Mesendoderm (in vitro differentiated cells): ENCODE measurements at regions not wholly inside any gene's neighbourhood (a gene's known extent, or its start where the extent isn't known, plus 50 kb on each side); places are given as distances from the start of the nearest gene placed in this dataset.
A peak's percentile ranks its signal among the peaks of the same experiment; 100 is the strongest.

Source experiments
- DNase-seq: peaks from one replicate; pipeline ENCODE4 v3.0.0; 2013
- H2AK5ac ChIP-seq: 2 replicates; pipeline ENCODE4 v1.6.1; 2013; ENCODE audit warnings: low read length, inconsistent platforms
- H2BK120ac ChIP-seq: 2 replicates; pipeline ENCODE4 v1.6.1; 2013; ENCODE audit warnings: low read depth, mild to moderate bottlenecking, low read length, moderate library complexity, mixed read lengths
- H2BK15ac ChIP-seq: replicated peaks from 2 replicates; pipeline ENCODE4 v1.6.1; 2013; ENCODE audit warnings: low read depth, mild to moderate bottlenecking, moderate library complexity
- H2BK5ac ChIP-seq: 2 replicates; pipeline ENCODE4 v1.6.1; 2013; ENCODE audit warnings: low read length, inconsistent platforms
- H3K18ac ChIP-seq: 2 replicates; pipeline ENCODE4 v1.6.1; 2013; ENCODE audit warnings: mild to moderate bottlenecking, low read length, mixed read lengths
- H3K23ac ChIP-seq: one replicate; pipeline ENCODE4 v1.6.1; 2013; ENCODE audit warnings: low read length
- H3K27ac ChIP-seq: 2 replicates; pipeline ENCODE4 v1.5.1; 2013; ENCODE audit warnings: low read depth, mild to moderate bottlenecking, inconsistent platforms, low read length, moderate library complexity
- H3K27me3 ChIP-seq: 2 replicates; pipeline ENCODE4 v1.6.1; 2013; ENCODE audit warnings: low read length, control low read depth, mild to moderate bottlenecking, inconsistent platforms; ENCODE audit not compliant: insufficient read depth, poor library complexity
- H3K36me3 ChIP-seq: 2 replicates; pipeline ENCODE4 v1.6.1; 2013; ENCODE audit warnings: low read length, inconsistent platforms; ENCODE audit not compliant: control insufficient read depth, insufficient read depth
- H3K4ac ChIP-seq: one replicate; pipeline ENCODE4 v1.6.1; 2013; ENCODE audit warnings: low read depth, mild to moderate bottlenecking, low read length, moderate library complexity
- H3K4me1 ChIP-seq: 2 replicates; pipeline ENCODE4 v1.6.1; 2013; ENCODE audit warnings: low read depth, low read length, inconsistent platforms; ENCODE audit not compliant: control insufficient read depth
- H3K4me2 ChIP-seq: 2 replicates; pipeline ENCODE4 v1.6.1; 2013; ENCODE audit warnings: low read length
- H3K4me3 ChIP-seq: 2 replicates; pipeline ENCODE4 v1.5.1; 2013; ENCODE audit warnings: mild to moderate bottlenecking, low read length
- H3K56ac ChIP-seq: one replicate; pipeline ENCODE4 v1.6.1; 2013; ENCODE audit warnings: low read length
- H3K79me1 ChIP-seq: 2 replicates; pipeline ENCODE4 v1.6.1; 2013; ENCODE audit warnings: low read length, inconsistent platforms
- H3K79me2 ChIP-seq: 2 replicates; pipeline ENCODE4 v1.6.1; 2013; ENCODE audit warnings: mild to moderate bottlenecking, low read length; ENCODE audit not compliant: control insufficient read depth, insufficient read depth
- H3K9ac ChIP-seq: 2 replicates; pipeline ENCODE4 v1.6.1; 2013; ENCODE audit warnings: low read length, inconsistent platforms
- H4K5ac ChIP-seq: one replicate; pipeline ENCODE4 v1.6.1; 2013; ENCODE audit warnings: low read length
- H4K8ac ChIP-seq: one replicate; pipeline ENCODE4 v1.6.1; 2013; ENCODE audit warnings: low read depth, mild to moderate bottlenecking, control low read depth, low read length, moderate library complexity
- WGBS: extraction: QIAGEN DNeasy Blood & Tissue Kit; methylation state at CpG from one replicate; pipeline ENCODE4 v1.1.7; 2013; ENCODE audit warnings: low lambda C conversion rate, missing lambda C conversion rate; ENCODE audit not compliant: insufficient coverage; ENCODE audit errors: extremely low coverage; 5-methylcytosine and 5-hydroxymethylcytosine counted together

DNA sequence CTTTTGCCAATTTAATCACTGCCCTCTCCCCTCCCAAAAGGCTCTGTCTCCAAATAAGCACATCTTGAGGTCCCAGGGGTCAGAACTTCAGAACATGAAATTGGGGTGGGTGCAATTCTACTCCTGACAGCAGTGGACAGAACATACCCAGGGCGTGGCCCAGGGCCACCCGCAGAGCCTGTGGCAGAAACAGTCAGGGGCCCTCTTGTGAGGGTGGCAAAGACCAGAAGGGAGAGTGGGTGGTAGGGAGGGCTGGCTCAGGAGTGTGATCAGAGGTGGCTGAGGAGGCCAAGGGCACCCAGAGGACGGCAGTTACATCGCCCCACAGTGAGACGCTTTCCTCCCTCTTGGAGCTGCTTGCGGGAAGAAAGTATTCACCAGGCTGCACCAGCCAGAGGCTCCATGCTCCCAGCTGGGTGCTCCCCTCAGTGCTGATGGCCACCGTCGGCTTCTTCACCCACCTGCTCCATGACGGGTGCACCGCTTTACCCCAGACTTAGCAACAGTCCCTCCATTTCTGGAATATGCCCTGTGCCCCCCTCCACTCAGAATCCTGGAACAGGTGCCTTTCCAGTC, 1388.0 kb downstream of the BRD1 start:
- H4K8ac ChIP-seq, result no peak overlapping the region
- H3K23ac ChIP-seq, result no peak overlapping the region
- no peak overlapping the region for H3K18ac ChIP-seq
- H3K56ac ChIP-seq, result no peak overlapping the region
- H4K5ac ChIP-seq, result no peak overlapping the region
- H2BK5ac ChIP-seq, result no peak overlapping the region
- H2BK120ac ChIP-seq, result no peak overlapping the region
- no peak overlapping the region for H3K9ac ChIP-seq
- no peaks in the 10 kb centered on the region for H3K27me3 ChIP-seq
- H3K4me3 ChIP-seq, result no peak overlapping the region
- H2BK15ac ChIP-seq, result no peak overlapping the region
- H2AK5ac ChIP-seq, result no peak overlapping the region
- no CpG with 5 or more reads among the region's 10 CpGs for WGBS
- no peaks in the 10 kb centered on the region for H3K4me1 ChIP-seq
- H3K79me1 ChIP-seq, result no peaks in the 10 kb centered on the region
- no peaks in the 10 kb centered on the region for H3K79me2 ChIP-seq
- H3K27ac ChIP-seq, result no peak overlapping the region
- DNase-seq, result no peak
- no peak overlapping the region for H3K4ac ChIP-seq
- H3K36me3 ChIP-seq, result no peaks in the 10 kb centered on the region
- no peak overlapping the region for H3K4me2 ChIP-seq

DNA sequence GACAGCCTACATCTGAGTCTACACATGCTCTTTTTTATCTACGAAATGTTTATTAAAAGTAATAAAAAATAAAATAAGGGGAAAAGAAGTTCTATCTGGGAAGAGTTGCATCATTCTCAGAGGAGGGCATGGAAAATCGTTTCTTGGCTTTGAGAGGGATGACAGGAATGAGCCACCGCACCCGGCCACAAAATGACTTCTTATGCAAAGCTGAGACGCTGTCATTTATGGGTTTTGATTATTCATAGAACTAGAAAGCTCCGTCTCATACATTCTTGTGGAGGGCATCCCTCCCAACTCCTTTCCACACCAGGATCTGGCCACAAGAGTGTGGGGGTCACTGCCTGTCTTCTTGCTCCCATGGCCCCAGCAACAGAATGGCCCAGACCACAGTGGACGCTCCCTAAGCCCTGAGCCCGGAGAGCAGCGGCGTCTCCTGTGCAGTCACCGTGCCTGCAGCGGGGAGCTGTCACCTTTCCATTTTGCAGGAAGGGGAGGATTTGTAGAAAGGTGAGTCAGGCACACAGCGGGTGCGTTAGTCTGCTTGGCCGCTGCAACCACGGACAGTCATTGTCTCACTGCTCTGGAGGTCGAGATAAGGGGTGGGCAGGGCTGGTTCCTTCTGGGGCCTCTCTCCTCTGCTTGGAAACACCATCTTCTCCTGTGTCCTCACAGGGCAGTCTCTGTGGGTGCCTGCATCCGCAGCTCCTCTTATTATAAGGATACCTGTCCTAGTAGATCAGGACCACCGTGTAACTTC, 1388.7 kb downstream of the BRD1 start:
- Histone ChIP-seq H2BK120ac (no peak overlapping the region), H3K9ac (no peak overlapping the region), H3K36me3 (no peaks in the 10 kb centered on the region), H3K4me3 (no peak overlapping the region), H3K18ac (no peak overlapping the region), H3K4me1 (no peaks in the 10 kb centered on the region), H3K4me2 (no peak overlapping the region), H3K4ac (no peak overlapping the region), H4K5ac (no peak overlapping the region), H2AK5ac (no peak overlapping the region), H2BK5ac (no peak overlapping the region), H3K79me2 (no peaks in the 10 kb centered on the region), H2BK15ac (no peak overlapping the region), H3K56ac (no peak overlapping the region), H4K8ac (no peak overlapping the region), H3K23ac (no peak overlapping the region), H3K27me3 (no peaks in the 10 kb centered on the region), H3K79me1 (no peaks in the 10 kb centered on the region), H3K27ac (no peak overlapping the region)
- peak; percentile 42 for DNase-seq
- WGBS, result no CpG with 5 or more reads among the region's 19 CpGs

DNA sequence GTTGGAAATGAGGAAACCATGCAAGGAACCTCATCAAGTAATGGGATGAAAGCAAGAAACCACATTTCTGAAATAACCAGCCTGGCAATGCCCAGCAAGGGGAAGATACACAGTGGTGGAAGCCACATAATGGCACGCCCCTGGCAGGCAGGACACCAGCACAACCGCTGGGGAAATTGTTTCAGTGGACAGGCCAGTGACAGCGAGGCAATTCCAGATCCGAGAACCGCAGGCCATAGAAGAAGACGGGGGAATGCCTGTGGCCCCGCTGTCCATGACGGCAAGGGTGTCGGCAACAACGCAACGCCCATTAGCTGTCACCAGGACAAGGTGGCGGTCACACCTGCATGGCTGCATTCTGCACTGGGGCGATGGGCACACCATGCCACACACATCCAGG, 1389.6 kb downstream of the BRD1 start:
- no peak overlapping the region for H3K4me2 ChIP-seq
- no peak overlapping the region for H3K9ac ChIP-seq
- H3K27ac ChIP-seq, result no peak overlapping the region
- no CpG with 5 or more reads among the region's 13 CpGs for WGBS
- no peaks in the 10 kb centered on the region for H3K79me2 ChIP-seq
- no peak for DNase-seq
- H3K27me3 ChIP-seq, result no peaks in the 10 kb centered on the region
- H3K4me1 ChIP-seq, result no peaks in the 10 kb centered on the region
- H4K8ac ChIP-seq, result no peak overlapping the region
- H3K56ac ChIP-seq, result no peak overlapping the region
- no peak overlapping the region for H3K4ac ChIP-seq
- H3K18ac ChIP-seq, result no peak overlapping the region
- no peak overlapping the region for H2BK5ac ChIP-seq
- no peaks in the 10 kb centered on the region for H3K79me1 ChIP-seq
- no peak overlapping the region for H4K5ac ChIP-seq
- H2BK15ac ChIP-seq, result no peak overlapping the region
- H3K4me3 ChIP-seq, result no peak overlapping the region
- no peaks in the 10 kb centered on the region for H3K36me3 ChIP-seq
- no peak overlapping the region for H2AK5ac ChIP-seq
- H2BK120ac ChIP-seq, result no peak overlapping the region
- no peak overlapping the region for H3K23ac ChIP-seq

DNA sequence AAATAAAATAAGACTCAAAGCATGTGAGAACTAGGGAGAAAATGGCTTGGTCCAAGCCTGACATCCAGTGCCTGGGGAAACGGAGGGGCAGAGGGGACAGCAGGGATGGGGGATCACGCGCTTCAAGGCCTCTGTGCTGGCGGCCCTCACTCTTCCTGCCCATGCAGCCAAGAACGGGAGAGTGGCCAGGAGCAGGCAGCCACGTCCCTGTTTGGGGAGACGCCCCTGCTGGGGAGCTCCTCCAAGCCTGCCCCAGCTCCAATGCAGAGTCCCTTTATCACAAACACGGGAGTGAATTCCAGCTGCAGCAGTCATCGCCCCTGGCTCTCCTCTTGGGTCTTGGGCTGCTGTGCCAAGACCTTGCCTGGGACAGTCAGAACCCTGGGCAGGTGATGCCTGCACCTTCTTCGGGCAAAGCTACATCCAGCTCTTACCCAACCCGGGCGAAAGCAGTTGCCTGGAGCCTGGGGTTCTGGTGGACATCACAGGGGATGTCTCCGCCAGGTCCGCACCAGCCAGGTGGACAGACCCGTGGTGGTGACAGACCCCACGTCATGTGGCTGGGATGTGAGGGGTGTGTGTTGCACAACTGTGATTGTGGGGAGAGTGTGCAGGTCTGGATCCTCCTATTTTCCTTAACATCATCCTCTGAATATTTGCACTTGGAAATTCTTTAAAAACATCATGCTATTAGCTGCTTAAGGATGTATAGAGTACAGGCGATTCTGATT, 1391.3 kb downstream of the BRD1 start:
- no CpG with 5 or more reads among the region's 17 CpGs for WGBS
- no peak for DNase-seq
- H3K18ac ChIP-seq, result no peak overlapping the region
- H2BK120ac ChIP-seq, result no peak overlapping the region
- H3K56ac ChIP-seq, result no peak overlapping the region
- no peak overlapping the region for H4K5ac ChIP-seq
- H3K4ac ChIP-seq, result no peak overlapping the region
- H3K79me1 ChIP-seq, result no peaks in the 10 kb centered on the region
- no peaks in the 10 kb centered on the region for H3K36me3 ChIP-seq
- H3K79me2 ChIP-seq, result no peaks in the 10 kb centered on the region
- H3K4me3 ChIP-seq, result no peak overlapping the region
- H3K23ac ChIP-seq, result no peak overlapping the region
- no peaks in the 10 kb centered on the region for H3K4me1 ChIP-seq
- no peak overlapping the region for H2BK5ac ChIP-seq
- no peak overlapping the region for H2AK5ac ChIP-seq
- no peak overlapping the region for H3K27ac ChIP-seq
- no peak overlapping the region for H3K4me2 ChIP-seq
- H3K9ac ChIP-seq, result no peak overlapping the region
- H2BK15ac ChIP-seq, result no peak overlapping the region
- H4K8ac ChIP-seq, result no peak overlapping the region
- no peaks in the 10 kb centered on the region for H3K27me3 ChIP-seq

DNA sequence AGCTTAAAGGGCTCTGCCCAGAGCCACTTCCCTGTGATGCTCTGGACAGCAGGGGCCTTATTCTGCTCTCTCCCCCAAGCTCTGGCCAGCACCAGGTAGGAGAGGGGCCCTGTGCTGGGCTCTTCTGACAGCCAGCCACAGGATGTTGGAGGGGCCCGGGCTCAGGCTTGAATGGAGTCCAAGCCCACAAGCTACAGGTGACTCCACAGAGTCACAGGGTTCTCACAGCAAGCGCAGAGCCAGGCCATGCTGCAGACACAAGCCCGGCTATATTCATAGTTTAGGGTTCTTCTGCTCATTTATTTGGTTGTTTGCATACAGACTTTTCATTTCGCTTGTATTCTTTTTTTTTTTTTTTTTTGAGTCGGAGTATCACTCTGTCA, 1392.8 kb downstream of the BRD1 start:
- no peak overlapping the region for H3K9ac ChIP-seq
- no peak overlapping the region for H2BK5ac ChIP-seq
- H3K4me2 ChIP-seq, result no peak overlapping the region
- H2BK15ac ChIP-seq, result no peak overlapping the region
- no peak overlapping the region for H3K4me3 ChIP-seq
- H3K79me2 ChIP-seq, result no peaks in the 10 kb centered on the region
- no peaks in the 10 kb centered on the region for H3K4me1 ChIP-seq
- no peak overlapping the region for H4K8ac ChIP-seq
- no peaks in the 10 kb centered on the region for H3K36me3 ChIP-seq
- no peak for DNase-seq
- no peak overlapping the region for H2AK5ac ChIP-seq
- H3K18ac ChIP-seq, result no peak overlapping the region
- H3K79me1 ChIP-seq, result no peaks in the 10 kb centered on the region
- no peak overlapping the region for H2BK120ac ChIP-seq
- no peak overlapping the region for H4K5ac ChIP-seq
- H3K27me3 ChIP-seq, result no peaks in the 10 kb centered on the region
- no peak overlapping the region for H3K56ac ChIP-seq
- no peak overlapping the region for H3K4ac ChIP-seq
- no peak overlapping the region for H3K23ac ChIP-seq
- WGBS, result no CpG with 5 or more reads among the region's 5 CpGs
- no peak overlapping the region for H3K27ac ChIP-seq
